ENCODE measurements at regions not wholly inside any gene's neighbourhood (a gene's known extent, or its start where the extent isn't known, plus 50 kb on each side); places are given as distances from the start of the nearest gene placed in this dataset.

- TF ChIP-seq CTCF (conservative IDR thresholded peaks at IDR 0.05): no peak
- TF ChIP-seq ZFX (IDR thresholded peaks at IDR 0.05): no peak
These were observed 200.4 kb upstream of the FAM9B start for GRCh38 chrX:9234315-9234714.

All from C4-2B (cell line).